Activated CD8-positive, alpha-beta T cell treated with anti-CD3 and anti-CD28 coated beads, Interleukin-2, amount 10 ng/mL, durations not matched to agents 7 days and 5 days (primary cell): ENCODE measurements at regions not wholly inside any gene's neighbourhood (a gene's known extent, or its start where the extent isn't known, plus 50 kb on each side); places are given as distances from the start of the nearest gene placed in this dataset.

Experiments
- ATAC-seq: fragments of 150-1000 bp; cut with Tn5 transposase; one replicate; pipeline ENCODE4 v1.10.0; 2021; ENCODE audit warnings: moderate library complexity
- CTCF ChIA-PET: fragments of 350-600 bp; sonication (Branson Sonifier 250); formaldehyde crosslinking; loops from one replicate; lab custom pipeline; 2021; ENCODE audit warnings: antibody characterized with exemption; lab: Charles Lee
- POLR2A ChIA-PET: fragments of 350-600 bp; sonication (Branson Sonifier 250); formaldehyde crosslinking; loops from one replicate; lab custom pipeline; 2021; ENCODE audit warnings: antibody characterized with exemption; lab: Charles Lee
- DNase-seq: peaks from one replicate; pipeline ENCODE4 v3.0.0-alpha.2; 2020
- H3K27ac Mint-ChIP-seq: one replicate; pipeline ENCODE4 v1.8.0; 2021; ENCODE audit warnings: mild to moderate bottlenecking, mixed read lengths
- H3K27me3 Mint-ChIP-seq: one replicate; pipeline ENCODE4 v1.8.0; 2021; ENCODE audit warnings: low read depth, mixed read lengths
- H3K36me3 Mint-ChIP-seq: one replicate; pipeline ENCODE4 v1.8.0; 2021; ENCODE audit warnings: low read depth, mixed read lengths
- H3K4me1 Mint-ChIP-seq: one replicate; pipeline ENCODE4 v1.8.0; 2021; ENCODE audit warnings: low read depth, mixed read lengths
- H3K4me3 Mint-ChIP-seq: one replicate; pipeline ENCODE4 v1.8.0; 2021; ENCODE audit warnings: mild to moderate bottlenecking, mixed read lengths
- H3K9me3 Mint-ChIP-seq: one replicate; pipeline ENCODE4 v1.8.0; 2022; ENCODE audit warnings: mixed read lengths; ENCODE audit not compliant: insufficient read depth

DNA sequence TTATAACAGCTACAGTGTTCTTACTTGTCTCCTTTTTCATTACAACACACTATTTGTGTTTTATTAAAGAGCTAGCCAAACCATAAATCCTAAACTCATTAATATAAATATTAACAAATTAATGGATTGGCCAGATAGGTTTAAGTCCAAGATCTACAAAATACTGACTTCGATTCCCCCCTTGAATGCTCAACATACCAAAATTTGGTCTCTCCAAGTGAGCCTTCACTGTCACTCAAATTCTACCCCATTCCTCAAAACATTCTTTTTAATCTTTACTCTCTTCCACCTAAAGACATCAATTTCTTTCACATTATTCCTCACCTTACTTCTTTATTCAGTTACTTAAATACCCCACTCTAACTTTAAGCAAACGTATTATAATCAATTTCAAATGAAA, 281.5 kb downstream of the ICOS start:
- H3K27ac Mint-ChIP-seq: no peak overlapping the region
- peaks cover 4% of the 10 kb centered on the region for H3K27me3 Mint-ChIP-seq
- CTCF ChIA-PET: interaction anchor here (0.7 kb wide), 1 partner anchor 146 kb away, joined by 3 read pairs; no protein-coding TSS in a partner anchor

GRCh38 chr2:204219196-204219595, 282.6 kb downstream of the ICOS start:
- POLR2A ChIA-PET: no interaction called here
- no peak overlapping the region for H3K4me3 Mint-ChIP-seq
- H3K27me3 Mint-ChIP-seq: peaks cover 4% of the 10 kb centered on the region
- H3K9me3 Mint-ChIP-seq: no peaks in the 10 kb centered on the region
- no peaks in the 10 kb centered on the region for H3K4me1 Mint-ChIP-seq
- CTCF ChIA-PET: no interaction called here
- H3K36me3 Mint-ChIP-seq: no peaks in the 10 kb centered on the region
- DNase-seq (no peak), ATAC-seq (no peak)
- H3K27ac Mint-ChIP-seq: no peak overlapping the region

More for the DNA sequence above, 281.5 kb downstream of the ICOS start:
- no peak overlapping the region for H3K4me3 Mint-ChIP-seq
- no peaks in the 10 kb centered on the region for H3K36me3 Mint-ChIP-seq
- ATAC-seq: no peak
- no peaks in the 10 kb centered on the region for H3K4me1 Mint-ChIP-seq
- POLR2A ChIA-PET: no interaction called here
- DNase-seq: no peak
- H3K9me3 Mint-ChIP-seq: no peaks in the 10 kb centered on the region

- Mint-ChIP-seq H3K27me3 (peaks cover 7% of the 10 kb centered on the region), H3K4me1 (no peaks in the 10 kb centered on the region), H3K27ac (no peak overlapping the region), H3K9me3 (no peaks in the 10 kb centered on the region), H3K4me3 (no peak overlapping the region), H3K36me3 (no peaks in the 10 kb centered on the region)
- DNase-seq (no peak), ATAC-seq (no peak)
- CTCF ChIA-PET: no interaction called here
- POLR2A ChIA-PET: no interaction called here
Measured at GRCh38 chr2:204220896-204221295, 284.3 kb downstream of the ICOS start.

DNA sequence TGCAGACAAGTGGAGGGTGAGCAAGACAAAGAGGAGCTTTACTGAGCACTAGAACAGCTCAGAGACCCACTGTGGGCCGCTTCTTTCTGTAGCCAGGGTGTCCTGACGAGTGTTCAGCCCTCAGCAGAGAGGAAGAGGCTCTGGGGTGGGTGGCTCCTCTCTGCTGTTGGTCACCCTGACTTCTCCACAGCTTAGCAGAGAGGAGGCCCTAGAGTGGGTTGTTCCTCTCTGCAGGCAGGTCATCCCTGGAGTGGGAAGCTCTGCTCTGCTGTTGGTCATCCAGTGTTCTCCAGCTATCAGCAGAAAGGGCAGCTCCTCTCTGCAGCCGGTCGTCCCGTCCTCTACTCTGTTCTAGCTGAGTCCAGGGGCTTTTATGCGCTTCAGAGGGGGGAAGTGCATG, 286.5 kb downstream of the ICOS start:
- Mint-ChIP-seq H3K4me3 (no peak overlapping the region), H3K4me1 (no peaks in the 10 kb centered on the region), H3K27ac (no peak overlapping the region), H3K36me3 (no peaks in the 10 kb centered on the region), H3K27me3 (peaks cover 16% of the 10 kb centered on the region), H3K9me3 (no peaks in the 10 kb centered on the region)
- ChIA-PET POLR2A (no interaction called here), CTCF (no interaction called here)
- ATAC-seq (no peak), DNase-seq (no peak)

GRCh38 chr2:204223544-204223943, 287.0 kb downstream of the ICOS start:
- ATAC-seq: no peak
- Mint-ChIP-seq H3K27ac (no peak overlapping the region), H3K4me1 (no peaks in the 10 kb centered on the region), H3K27me3 (peaks cover 16% of the 10 kb centered on the region), H3K4me3 (no peak overlapping the region), H3K9me3 (no peaks in the 10 kb centered on the region), H3K36me3 (no peaks in the 10 kb centered on the region)
- ChIA-PET CTCF (no interaction called here), POLR2A (no interaction called here)
- DNase-seq: no peak

DNA sequence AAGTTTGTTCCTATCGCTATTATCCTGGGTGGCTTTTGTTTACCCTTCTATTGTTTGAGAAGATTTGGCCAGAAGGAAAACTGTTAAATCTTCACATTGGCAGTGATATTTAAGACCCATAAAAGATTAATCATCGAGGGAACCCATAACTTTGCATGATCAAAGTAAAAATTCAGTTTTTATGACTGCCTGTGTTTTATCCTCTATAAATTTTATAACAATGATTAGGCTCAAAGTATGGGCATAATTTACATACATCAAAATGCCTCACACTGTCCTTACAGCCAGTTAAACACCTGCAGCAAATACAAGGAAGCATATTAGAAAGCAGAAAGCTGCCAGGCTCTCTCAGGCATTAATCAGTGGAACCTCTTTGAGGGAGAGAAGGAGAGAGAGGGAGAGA, 289.1 kb downstream of the ICOS start:
- CTCF ChIA-PET: no interaction called here
- H3K27me3 Mint-ChIP-seq: peaks cover 22% of the 10 kb centered on the region
- no peak overlapping the region for H3K27ac Mint-ChIP-seq

GRCh38 chr2:204226305-204226880, 289.8 kb downstream of the ICOS start:
- ATAC-seq (no peak), DNase-seq (no peak)
- ChIA-PET POLR2A (no interaction called here), CTCF (no interaction called here)
- no peaks in the 10 kb centered on the region for H3K36me3 Mint-ChIP-seq
- H3K9me3 Mint-ChIP-seq: no peaks in the 10 kb centered on the region
- H3K27ac Mint-ChIP-seq: no peak overlapping the region
- no peak overlapping the region for H3K4me3 Mint-ChIP-seq
- no peaks in the 10 kb centered on the region for H3K4me1 Mint-ChIP-seq
- peaks cover 22% of the 10 kb centered on the region for H3K27me3 Mint-ChIP-seq

More for the DNA sequence above, 289.1 kb downstream of the ICOS start:
- no peak for ATAC-seq
- Mint-ChIP-seq H3K36me3 (no peaks in the 10 kb centered on the region), H3K9me3 (no peaks in the 10 kb centered on the region), H3K4me3 (no peak overlapping the region), H3K4me1 (no peaks in the 10 kb centered on the region)
- POLR2A ChIA-PET: no interaction called here
- DNase-seq: no peak

DNA sequence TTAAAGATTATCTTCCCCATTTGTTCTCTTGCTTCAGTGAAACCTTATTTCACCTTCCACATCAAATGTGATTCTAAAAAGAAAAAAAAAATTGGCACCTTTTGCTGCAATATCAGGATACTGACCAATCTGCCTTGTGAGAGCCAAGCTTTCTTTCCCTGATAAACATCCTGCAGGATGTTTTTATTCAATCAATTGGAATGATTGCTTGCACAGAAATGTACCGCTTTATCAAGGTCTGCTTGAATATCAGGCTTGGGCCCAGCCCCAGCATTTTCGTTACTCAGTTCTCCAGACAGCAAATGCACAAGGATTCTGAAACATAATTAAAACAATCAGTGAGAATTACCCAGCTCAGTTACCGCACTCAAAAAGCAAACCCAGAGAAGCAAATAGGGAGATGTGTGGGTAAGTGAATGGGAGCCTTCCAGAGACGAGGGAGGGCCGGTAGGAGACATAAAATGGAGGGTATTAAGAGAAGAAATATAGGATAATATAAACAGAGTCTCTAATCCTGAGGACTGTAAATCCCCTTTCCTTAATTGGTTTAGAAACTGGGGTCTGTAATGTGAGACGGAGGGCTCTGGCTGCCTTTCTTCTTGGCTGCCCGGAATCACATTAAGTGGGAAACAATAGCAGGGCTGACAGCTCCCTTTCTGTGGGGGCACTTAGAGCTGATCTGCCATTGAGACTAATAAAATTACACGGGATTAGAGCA, 291.8 kb downstream of the ICOS start:
- Mint-ChIP-seq H3K27ac (no peak overlapping the region), H3K9me3 (no peaks in the 10 kb centered on the region), H3K27me3 (peaks cover 27% of the 10 kb centered on the region), H3K36me3 (no peaks in the 10 kb centered on the region), H3K4me3 (no peak overlapping the region), H3K4me1 (no peaks in the 10 kb centered on the region)
- ChIA-PET POLR2A (no interaction called here), CTCF (no interaction called here)
- DNase-seq (no peak), ATAC-seq (no peak)

DNA sequence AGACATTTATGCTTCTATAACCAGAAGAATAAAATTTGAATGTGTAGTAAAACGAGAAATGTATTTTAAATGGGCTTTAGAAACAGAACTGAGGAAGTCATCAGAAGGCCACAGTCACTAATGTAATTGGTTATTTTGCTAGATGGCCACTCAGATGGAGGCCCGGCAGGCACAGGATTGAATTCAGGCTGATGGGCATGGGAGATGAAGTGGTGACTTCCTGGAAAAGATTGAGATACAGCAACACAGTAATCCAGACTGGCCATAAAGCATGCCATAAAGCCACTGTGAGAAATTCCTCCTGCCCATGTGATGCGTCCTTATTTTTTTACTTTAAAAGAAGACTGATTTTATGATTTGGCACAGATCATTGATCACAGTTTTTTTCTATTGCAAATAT, 297.7 kb downstream of the ICOS start:
- CTCF ChIA-PET: no interaction called here
- Mint-ChIP-seq H3K27me3 (peaks cover 23% of the 10 kb centered on the region), H3K36me3 (no peaks in the 10 kb centered on the region), H3K4me1 (no peaks in the 10 kb centered on the region), H3K4me3 (no peak overlapping the region), H3K27ac (no peak overlapping the region), H3K9me3 (no peaks in the 10 kb centered on the region)
- DNase-seq: no peak
- POLR2A ChIA-PET: no interaction called here
- no peak for ATAC-seq

DNA sequence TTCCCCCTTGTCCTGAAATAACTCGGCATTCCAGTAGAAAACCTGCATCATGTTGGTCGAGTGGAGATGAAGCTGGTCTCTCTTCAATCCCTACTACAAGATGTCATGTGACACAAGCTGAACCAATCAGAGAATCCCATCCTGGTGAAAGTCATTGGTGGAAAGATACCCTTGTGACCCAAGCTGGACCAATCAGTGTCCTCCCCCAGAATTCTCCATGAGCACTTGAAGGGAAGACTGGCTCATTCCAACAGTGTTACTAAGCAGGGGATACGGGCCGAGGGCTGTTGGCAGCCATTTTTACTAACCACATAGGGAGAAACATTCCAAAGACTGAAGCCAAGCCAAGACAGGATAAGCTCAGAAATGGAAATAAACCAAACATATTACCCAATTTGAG, 298.3 kb downstream of the ICOS start:
- CTCF ChIA-PET: interaction anchor here (1.0 kb wide), 1 partner anchor 25 kb away, joined by 3 read pairs; no protein-coding TSS in a partner anchor
- Mint-ChIP-seq H3K27ac (no peak overlapping the region), H3K4me3 (no peak overlapping the region), H3K36me3 (no peaks in the 10 kb centered on the region), H3K4me1 (no peaks in the 10 kb centered on the region), H3K27me3 (peaks cover 21% of the 10 kb centered on the region), H3K9me3 (no peaks in the 10 kb centered on the region)
- no peak for ATAC-seq
- no peak for DNase-seq
- POLR2A ChIA-PET: no interaction called here

GRCh38 chr2:204237416-204237815, 300.9 kb downstream of the ICOS start:
- Mint-ChIP-seq H3K27me3 (peaks cover 15% of the 10 kb centered on the region), H3K4me1 (peaks cover 2% of the 10 kb centered on the region), H3K27ac (no peak overlapping the region), H3K36me3 (no peaks in the 10 kb centered on the region), H3K4me3 (no peak overlapping the region), H3K9me3 (no peaks in the 10 kb centered on the region)
- ATAC-seq: no peak
- POLR2A ChIA-PET: interaction anchor here (0.8 kb wide), 1 partner anchor 30 kb away, joined by 3 read pairs; no protein-coding TSS in a partner anchor
- CTCF ChIA-PET: interaction anchor here (1.0 to 1.9 kb wide), 2 partner anchors 24 to 92 kb away, joined by 3 to 5 read pairs; no protein-coding TSS in a partner anchor
- DNase-seq: no peak

DNA sequence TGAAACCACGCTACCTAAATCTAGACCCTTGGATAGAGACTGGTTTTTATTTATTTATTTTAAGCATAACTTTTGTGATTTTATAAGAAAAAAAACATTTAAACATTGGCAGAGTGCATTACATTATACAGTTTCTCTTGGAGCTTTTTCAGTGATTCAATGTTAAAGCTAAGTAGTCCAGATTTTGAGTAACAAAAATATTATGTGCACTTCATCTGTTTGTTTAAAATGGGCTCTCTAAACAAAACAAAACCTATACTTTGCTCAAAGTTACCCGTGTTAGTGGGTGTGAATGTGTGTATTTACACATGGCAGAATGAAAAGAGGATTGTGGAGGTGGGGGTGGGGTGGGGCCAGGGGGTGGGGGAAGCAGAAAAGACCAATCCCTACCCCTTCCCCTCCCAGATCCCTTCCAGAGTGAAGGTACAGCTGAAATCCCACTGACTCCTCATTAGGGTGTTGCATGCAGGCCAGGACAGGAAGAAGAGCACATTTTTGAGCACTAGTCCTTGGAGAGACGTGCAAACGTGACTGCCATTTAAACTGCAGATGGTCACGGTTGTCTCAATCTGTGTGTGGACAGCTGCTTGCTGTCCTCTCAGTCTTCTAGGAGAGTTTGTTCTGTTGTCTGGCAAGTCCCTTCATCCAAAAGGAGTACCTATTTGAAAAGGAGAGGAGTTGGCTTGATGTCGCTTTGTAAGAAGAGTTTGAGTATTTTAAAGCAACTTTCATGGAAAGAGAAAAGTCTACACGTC, 303.0 kb downstream of the ICOS start:
- POLR2A ChIA-PET: no interaction called here

More for the DNA sequence above, 303.0 kb downstream of the ICOS start:
- no peak overlapping the region for H3K27ac Mint-ChIP-seq
- H3K4me3 Mint-ChIP-seq: no peak overlapping the region
- H3K4me1 Mint-ChIP-seq: peaks cover 12% of the 10 kb centered on the region
- H3K36me3 Mint-ChIP-seq: no peaks in the 10 kb centered on the region
- no peaks in the 10 kb centered on the region for H3K9me3 Mint-ChIP-seq
- DNase-seq: no peak
- CTCF ChIA-PET: interaction anchor here (1.1 to 1.9 kb wide), 2 partner anchors 15 to 94 kb away, joined by 3 to 5 read pairs; no protein-coding TSS in a partner anchor
- H3K27me3 Mint-ChIP-seq: peaks cover 13% of the 10 kb centered on the region
- no peak for ATAC-seq
